Keratinocyte (primary cell): ENCODE measurements at regions not wholly inside any gene's neighbourhood (a gene's known extent, or its start where the extent isn't known, plus 50 kb on each side); places are given as distances from the start of the nearest gene placed in this dataset.

ENCODE experiments used
- DNase-seq: peaks from one replicate; pipeline ENCODE4 v3.0.0-alpha.2; 2011; ENCODE audit warnings: low read depth, missing footprints, low spot score
- FAIRE-seq: peaks from 2 replicates; lab custom pipeline; 2011; peaks lifted over from hg19 to GRCh38; lab: Jason Lieb, UNC
- H2AFZ ChIP-seq: 2 replicates; pipeline ENCODE4 v1.6.0; 2012; ENCODE audit warnings: low read length, control low read depth, inconsistent platforms; ENCODE audit not compliant: control insufficient read depth
- H3K27ac ChIP-seq: 2 replicates; pipeline ENCODE4 v1.5.1; 2011; ENCODE audit warnings: low read length; ENCODE audit not compliant: control insufficient read depth, insufficient read depth
- H3K27me3 ChIP-seq: 3 replicates; pipeline ENCODE4 v1.6.0; 2011; ENCODE audit warnings: low read length; ENCODE audit not compliant: control insufficient read depth, insufficient read depth; ENCODE audit errors: extremely low read depth
- H3K36me3 ChIP-seq, 2 experiments: 2 replicates in 1 of 2; 3 replicates in 1 of 2; pipeline ENCODE4 v1.5.1; 2011; ENCODE audit warnings: low read length in 2 of 2, mild to moderate bottlenecking in 1 of 2; ENCODE audit not compliant: control insufficient read depth in 2 of 2, insufficient read depth in 2 of 2; ENCODE audit errors: extremely low read depth in 1 of 2
- H3K4me1 ChIP-seq: 3 replicates; pipeline ENCODE4 v1.5.1; 2011; ENCODE audit warnings: low read length; ENCODE audit not compliant: control insufficient read depth, insufficient read depth; ENCODE audit errors: extremely low read depth
- H3K4me2 ChIP-seq: 3 replicates; pipeline ENCODE4 v1.6.0; 2011; ENCODE audit warnings: low read depth, low read length; ENCODE audit not compliant: control insufficient read depth, insufficient read depth; ENCODE audit errors: extremely low read depth
- H3K4me3 ChIP-seq, 3 experiments: fragments of 200-600 bp in 1 of 3; sonication (generic) in 1 of 3; 2 replicates in 2 of 3; 3 replicates in 1 of 3; pipeline ENCODE4 v1.5.1; 2011 to 2016; ENCODE audit warnings: low read length in 3 of 3, mild to moderate bottlenecking in 3 of 3, control low read depth in 2 of 3, inconsistent platforms in 1 of 3, low read depth in 1 of 3, mixed read lengths in 1 of 3, mixed run types in 1 of 3, moderate library complexity in 1 of 3; ENCODE audit not compliant: control insufficient read depth in 2 of 3, insufficient read depth in 2 of 3; ENCODE audit errors: extremely low read depth in 1 of 3
- H3K79me2 ChIP-seq: 2 replicates; pipeline ENCODE4 v1.6.0; 2012; ENCODE audit warnings: low read length; ENCODE audit not compliant: control insufficient read depth, insufficient read depth
- H3K9ac ChIP-seq: 3 replicates; pipeline ENCODE4 v1.6.0; 2011; ENCODE audit warnings: low read length; ENCODE audit not compliant: control insufficient read depth, insufficient read depth; ENCODE audit errors: extremely low read depth
- H3K9me1 ChIP-seq: 3 replicates; pipeline ENCODE4 v1.6.0; 2011; ENCODE audit warnings: low read length; ENCODE audit not compliant: control insufficient read depth, insufficient read depth; ENCODE audit errors: extremely low read depth
- H3K9me3 ChIP-seq: 2 replicates; pipeline ENCODE4 v1.5.1; 2012; ENCODE audit warnings: low read depth, low read length; ENCODE audit not compliant: control insufficient read depth
- H4K20me1 ChIP-seq: 3 replicates; pipeline ENCODE4 v1.6.0; 2011; ENCODE audit warnings: low read length; ENCODE audit not compliant: control insufficient read depth, insufficient read depth; ENCODE audit errors: extremely low read depth
- CTCF ChIP-seq, 3 experiments: IDR thresholded peaks in 1 of 3; conservative IDR thresholded peaks in 1 of 3; optimal IDR thresholded peaks in 1 of 3; 2 replicates in 2 of 3; 3 replicates in 1 of 3; pipeline versions ENCODE3 to v1.5.1; 2011; ENCODE audit warnings: low read length in 3 of 3, mild to moderate bottlenecking in 3 of 3, moderate library complexity in 2 of 3, control low read depth in 1 of 3, inconsistent platforms in 1 of 3; ENCODE audit not compliant: insufficient read depth in 2 of 3; ENCODE audit errors: extremely low read depth in 1 of 3
- EZH2 ChIP-seq: IDR thresholded peaks from one replicate; pipeline ENCODE4 v1.6.1; 2012; ENCODE audit warnings: inconsistent platforms, mild to moderate bottlenecking, low read length, moderate library complexity
- dilution Hi-C: fragments of 300-500 bp; cut with MboI; formaldehyde crosslinking; loops from one replicate; pipeline ENCODE4 v1.7.0; 2020; ENCODE audit warnings: low sequenced_read_pairs; ENCODE audit not compliant: extremely low pct_ligation_motif_present

GRCh38 chr11:16434036-16434435, 77.7 kb upstream of the SOX6 start:
- FAIRE-seq = no peak
- Histone ChIP-seq H3K36me3 (no peaks in the 10 kb centered on the region), H4K20me1 (no peaks in the 10 kb centered on the region), H3K27me3 (no peaks in the 10 kb centered on the region), H3K4me2 (no peak overlapping the region), H3K9ac (no peak overlapping the region), H3K4me3 (no peak overlapping the region), H3K4me1 (no peaks in the 10 kb centered on the region), H3K9me1 (no peaks in the 10 kb centered on the region), H2AFZ (no peak overlapping the region), H3K27ac (no peak overlapping the region), H3K79me2 (no peaks in the 10 kb centered on the region), H3K9me3 (no peaks in the 10 kb centered on the region)
- TF ChIP-seq EZH2 (no peak), CTCF (optimal IDR thresholded peaks at IDR 0.05 in 1 of 3, IDR thresholded peaks at IDR 0.05 in 1 of 3, conservative IDR thresholded peaks at IDR 0.05 in 1 of 3; ENCODE audit: extremely low read depth in 1 of 3, insufficient read depth in 2 of 3, low read length in 3 of 3) (no peak)
- dilution Hi-C loops = no loop called here
- DNase-seq = no peak

- no peak overlapping the region for H3K4me2 ChIP-seq
- H3K4me3 ChIP-seq = no peak overlapping the region
- H3K27ac ChIP-seq = no peak overlapping the region
- no peaks in the 10 kb centered on the region for H3K9me1 ChIP-seq
- H3K9me3 ChIP-seq = no peaks in the 10 kb centered on the region
- no peak overlapping the region for H2AFZ ChIP-seq
- TF ChIP-seq CTCF (optimal IDR thresholded peaks at IDR 0.05 in 1 of 3, IDR thresholded peaks at IDR 0.05 in 1 of 3, conservative IDR thresholded peaks at IDR 0.05 in 1 of 3; ENCODE audit: extremely low read depth in 1 of 3, insufficient read depth in 2 of 3, low read length in 3 of 3) (no peak), EZH2 (no peak)
- no peak overlapping the region for H3K9ac ChIP-seq
- dilution Hi-C loops = no loop called here
- FAIRE-seq (no peak), DNase-seq (no peak)
- H3K36me3 ChIP-seq = no peaks in the 10 kb centered on the region
- H3K79me2 ChIP-seq = no peaks in the 10 kb centered on the region
- no peaks in the 10 kb centered on the region for H4K20me1 ChIP-seq
- no peaks in the 10 kb centered on the region for H3K4me1 ChIP-seq
- H3K27me3 ChIP-seq = no peaks in the 10 kb centered on the region
These were observed 74.3 kb upstream of the SOX6 start for GRCh38 chr11:16430674-16431073.
